A549 (cell line): ENCODE measurements at regions not wholly inside any gene's neighbourhood (a gene's known extent, or its start where the extent isn't known, plus 50 kb on each side); places are given as distances from the start of the nearest gene placed in this dataset.

Source experiments
- ATAC-seq, 2 experiments: fragments of 200-7000 bp in 1 of 2; fragments of >200 bp in 1 of 2; cut with Nextera tagmentation in 1 of 2; cut with Tn5 transposase in 1 of 2; 3 replicates each; pipeline versions ENCODE4 v1.8.0 to v1.9.1; 2018 to 2020; ENCODE audit warnings: mild to moderate bottlenecking in 1 of 2, moderate library complexity in 1 of 2
- CTCF ChIA-PET: fragments of 300-600 bp; sonication (Branson Sonifier 250); formaldehyde crosslinking; extraction: SDS; loops from one replicate; lab custom pipeline; 2021; ENCODE audit warnings: antibody characterized with exemption, inconsistent platforms; lab: Yijun Ruan, JAX
- POLR2A ChIA-PET: fragments of 350-600 bp; formaldehyde crosslinking; extraction: SDS; loops from one replicate; lab custom pipeline; 2021; ENCODE audit warnings: antibody characterized with exemption, inconsistent platforms; lab: Yijun Ruan, JAX
- DNase-seq, 2 experiments: peaks; one replicate each; pipeline versions ENCODE4 v3.0.0 to v3.0.0-alpha.2; 2011 to 2016; ENCODE audit warnings: low read depth in 1 of 2, low spot score in 1 of 2
- FAIRE-seq: peaks from 2 replicates; lab custom pipeline; 2011; peaks lifted over from hg19 to GRCh38; lab: Jason Lieb, UNC
- H3K27ac ChIP-seq, 2 experiments: fragments of >200 bp; sonication (Bioruptor Twin); formaldehyde crosslinking; 3 replicates each; pipeline ENCODE4 v1.5.1; 2016 to 2017
- H3K4me1 ChIP-seq: fragments of >200 bp; sonication (Bioruptor Twin); formaldehyde crosslinking; 3 replicates; pipeline ENCODE4 v1.6.1; 2016
- H3K4me2 ChIP-seq: fragments of >200 bp; sonication (Bioruptor Twin); formaldehyde crosslinking; 3 replicates; pipeline ENCODE4 v1.6.1; 2016
- H3K4me3 ChIP-seq: fragments of >200 bp; sonication (Bioruptor Twin); formaldehyde crosslinking; 3 replicates; pipeline ENCODE4 v1.5.1; 2016
- H3K9me3 ChIP-seq: fragments of >200 bp; sonication (Bioruptor Twin); formaldehyde crosslinking; 3 replicates; pipeline ENCODE4 v1.6.1; 2016
- CHD2 ChIP-seq: fragments of 150-350 bp; IDR thresholded peaks from 2 replicates; pipeline ENCODE4 v1.6.1; 2014; ENCODE audit warnings: low read length; ENCODE audit not compliant: partially characterized antibody
- EP300 ChIP-seq, 2 experiments: fragments of >200 bp; sonication (Bioruptor Twin); formaldehyde crosslinking; IDR thresholded peaks; 2 replicates in 1 of 2; 3 replicates in 1 of 2; pipeline ENCODE4 v1.6.1; 2016 to 2017
- ESRRA ChIP-seq: fragments of 150-350 bp; IDR thresholded peaks from 2 replicates; pipeline ENCODE4 v1.6.1; 2014; ENCODE audit warnings: mild to moderate bottlenecking, low read length, borderline replicate concordance
- GATA3 ChIP-seq: IDR thresholded peaks from 2 replicates; pipeline ENCODE4 v1.6.1; 2012; ENCODE audit warnings: borderline replicate concordance
- HEYL ChIP-seq: fragments of 250-450 bp; sonication (Bioruptor Pico); IDR thresholded peaks from 2 replicates; pipeline ENCODE4 v1.8.0; 2021; ENCODE audit warnings: mild to moderate bottlenecking, moderate library complexity
- HOXA7 ChIP-seq: fragments of 250-450 bp; sonication (Bioruptor Pico); IDR thresholded peaks from 2 replicates; pipeline ENCODE4 v1.5.0; 2020; ENCODE audit warnings: mild to moderate bottlenecking, moderate library complexity
- MYC ChIP-seq: IDR thresholded peaks from 2 replicates; pipeline ENCODE4 v1.6.1; 2012; ENCODE audit warnings: mild to moderate bottlenecking, inconsistent platforms, low read length, improper control_type of control experiment, borderline replicate concordance
- NPAS2 ChIP-seq: fragments of 250-450 bp; sonication (Bioruptor Pico); IDR thresholded peaks from 2 replicates; pipeline ENCODE4 v1.8.0; 2022; ENCODE audit warnings: mild to moderate bottlenecking, moderate library complexity, borderline replicate concordance
- NR3C1 ChIP-seq: fragments of >200 bp; sonication (Bioruptor Twin); formaldehyde crosslinking; IDR thresholded peaks from 3 replicates; pipeline ENCODE4 v1.6.1; 2017
- PHF8 ChIP-seq: fragments of 200-600 bp; sonication (generic); IDR thresholded peaks from 2 replicates; pipeline ENCODE4 v1.6.1; 2016; ENCODE audit warnings: low read depth, mild to moderate bottlenecking, antibody characterized with exemption, moderate library complexity, borderline replicate concordance
- RAD21 ChIP-seq, 2 experiments: fragments of >200 bp in 1 of 2; sonication (Bioruptor Twin) in 1 of 2; formaldehyde crosslinking in 1 of 2; IDR thresholded peaks in 1 of 2; conservative IDR thresholded peaks in 1 of 2; 2 replicates in 1 of 2; 3 replicates in 1 of 2; pipeline ENCODE4 v1.6.1; 2012 to 2018; ENCODE audit warnings: inconsistent platforms in 1 of 2
- RCOR1 ChIP-seq: fragments of 150-350 bp; IDR thresholded peaks from 2 replicates; pipeline ENCODE4 v1.6.1; 2014; ENCODE audit warnings: antibody characterized with exemption, low read length, low read depth
- SMC3 ChIP-seq: fragments of >200 bp; sonication (Bioruptor Twin); formaldehyde crosslinking; IDR thresholded peaks from 3 replicates; pipeline ENCODE4 v1.6.1; 2018; ENCODE audit warnings: inconsistent platforms
- TFCP2L1 ChIP-seq: fragments of 250-450 bp; sonication (Bioruptor Pico); IDR thresholded peaks from 2 replicates; pipeline ENCODE4 v1.5.0; 2021; ENCODE audit warnings: mild to moderate bottlenecking
- ZFP36 ChIP-seq: fragments of 450-650 bp; IDR thresholded peaks from 2 replicates; pipeline ENCODE4 v1.6.1; 2014; ENCODE audit warnings: borderline replicate concordance; ENCODE audit not compliant: partially characterized antibody
- WGBS: methylation state at CpG from one replicate; pipeline ENCODE4 v1.1.6; 2017; ENCODE audit errors: missing lambda C conversion rate; 5-methylcytosine and 5-hydroxymethylcytosine counted together
- TF ChIP-seq, protein P1 (sequence below): fragments of >200 bp; sonication (Bioruptor Twin); formaldehyde crosslinking; IDR thresholded peaks from 3 replicates; pipeline ENCODE4 v1.6.1; 2016
- TF ChIP-seq, protein P2 (sequence below): fragments of 200-600 bp; sonication (generic); IDR thresholded peaks from 2 replicates; pipeline ENCODE4 v1.6.1; 2016; ENCODE audit warnings: antibody characterized with exemption, mild to moderate bottlenecking, moderate library complexity
- TF ChIP-seq, protein P3 (sequence below): fragments of 250-450 bp; sonication (Bioruptor Pico); IDR thresholded peaks from 2 replicates; pipeline ENCODE4 v1.5.0; 2021; ENCODE audit warnings: mild to moderate bottlenecking, moderate library complexity, borderline replicate concordance
- TF ChIP-seq, protein P4 (sequence below): fragments of 450-650 bp; IDR thresholded peaks from 2 replicates; pipeline ENCODE4 v1.6.1; 2014; ENCODE audit warnings: antibody characterized with exemption

DNA sequence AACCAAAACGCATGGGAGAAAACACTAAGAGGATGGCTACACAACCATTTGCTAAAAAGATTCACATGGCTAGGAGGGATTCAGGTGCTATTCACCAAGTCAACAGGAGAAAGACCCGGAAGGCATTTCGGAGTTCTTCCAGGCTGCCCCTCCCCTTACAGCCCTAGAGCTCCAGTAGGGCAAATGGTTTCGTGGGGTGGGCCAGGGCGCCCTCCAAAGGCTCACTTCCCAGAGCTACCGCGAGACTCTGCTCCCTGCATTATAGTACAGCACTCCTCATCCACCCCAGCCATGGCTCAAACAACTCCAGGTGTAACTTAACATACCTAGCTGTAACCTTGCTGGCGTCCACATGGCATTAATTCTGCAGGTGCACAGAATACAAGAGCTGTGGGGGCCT lies 179.7 kb downstream of the SLC39A8 start (continued):
- TF ChIP-seq ESRRA: no peak
- no peak for TF ChIP-seq HEYL (CRISPR knock-in tag)
- no peak for TF ChIP-seq TFCP2L1 (CRISPR knock-in tag)

DNA sequence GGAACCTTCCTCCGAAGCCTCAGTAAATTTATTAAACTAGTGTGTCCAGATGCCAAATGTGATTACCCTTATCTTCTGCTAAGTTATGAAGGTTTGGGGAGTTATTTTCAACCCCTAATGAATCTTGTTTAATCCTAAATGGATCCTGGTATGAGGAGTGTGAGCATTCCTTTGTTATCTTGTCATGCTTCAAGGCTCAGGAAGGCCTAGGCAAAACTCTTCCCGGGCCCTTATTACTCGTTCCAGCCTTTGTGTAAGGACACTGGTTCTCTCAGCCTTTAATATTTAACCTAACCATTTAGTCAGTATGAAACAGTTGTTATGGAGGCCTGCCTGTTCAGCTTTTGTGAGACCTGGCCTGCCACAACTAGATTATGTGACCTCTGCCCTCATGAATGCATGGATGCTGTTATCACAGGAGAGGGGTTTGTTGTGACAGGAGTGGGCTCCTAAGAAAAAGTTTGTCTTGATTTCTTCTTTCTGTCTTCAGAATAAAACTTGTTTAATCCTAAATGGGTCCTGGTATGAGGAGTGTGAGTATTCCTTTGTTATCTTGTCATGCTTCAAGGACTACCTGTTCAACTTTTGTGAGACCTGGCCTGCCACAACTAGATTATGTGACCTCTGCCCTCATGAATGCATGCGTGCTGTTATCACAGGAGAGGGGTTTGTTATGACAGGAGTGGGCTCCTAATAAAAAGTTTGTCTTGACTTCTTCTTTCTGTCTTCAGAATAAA lies 181.7 kb downstream of the SLC39A8 start:
- CTCF ChIA-PET: no interaction called here
- Histone ChIP-seq H3K4me2 (no peak overlapping the region), H3K4me3 (no peak overlapping the region), H3K27ac (no peak overlapping the region), H3K9me3 (no peaks in the 10 kb centered on the region)
- DNase-seq (no peak), ATAC-seq (no peak), FAIRE-seq (no peak)
- POLR2A ChIA-PET: no interaction called here
- no peak for TF ChIP-seq CHD2
- TF ChIP-seq, protein P1, sequence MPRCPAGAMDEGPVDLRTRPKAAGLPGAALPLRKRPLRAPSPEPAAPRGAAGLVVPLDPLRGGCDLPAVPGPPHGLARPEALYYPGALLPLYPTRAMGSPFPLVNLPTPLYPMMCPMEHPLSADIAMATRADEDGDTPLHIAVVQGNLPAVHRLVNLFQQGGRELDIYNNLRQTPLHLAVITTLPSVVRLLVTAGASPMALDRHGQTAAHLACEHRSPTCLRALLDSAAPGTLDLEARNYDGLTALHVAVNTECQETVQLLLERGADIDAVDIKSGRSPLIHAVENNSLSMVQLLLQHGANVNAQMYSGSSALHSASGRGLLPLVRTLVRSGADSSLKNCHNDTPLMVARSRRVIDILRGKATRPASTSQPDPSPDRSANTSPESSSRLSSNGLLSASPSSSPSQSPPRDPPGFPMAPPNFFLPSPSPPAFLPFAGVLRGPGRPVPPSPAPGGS: no peak
- no peak for TF ChIP-seq HEYL (CRISPR knock-in tag)
- no peak for TF ChIP-seq ZFP36
- no peak for TF ChIP-seq RCOR1
- TF ChIP-seq, protein P2, sequence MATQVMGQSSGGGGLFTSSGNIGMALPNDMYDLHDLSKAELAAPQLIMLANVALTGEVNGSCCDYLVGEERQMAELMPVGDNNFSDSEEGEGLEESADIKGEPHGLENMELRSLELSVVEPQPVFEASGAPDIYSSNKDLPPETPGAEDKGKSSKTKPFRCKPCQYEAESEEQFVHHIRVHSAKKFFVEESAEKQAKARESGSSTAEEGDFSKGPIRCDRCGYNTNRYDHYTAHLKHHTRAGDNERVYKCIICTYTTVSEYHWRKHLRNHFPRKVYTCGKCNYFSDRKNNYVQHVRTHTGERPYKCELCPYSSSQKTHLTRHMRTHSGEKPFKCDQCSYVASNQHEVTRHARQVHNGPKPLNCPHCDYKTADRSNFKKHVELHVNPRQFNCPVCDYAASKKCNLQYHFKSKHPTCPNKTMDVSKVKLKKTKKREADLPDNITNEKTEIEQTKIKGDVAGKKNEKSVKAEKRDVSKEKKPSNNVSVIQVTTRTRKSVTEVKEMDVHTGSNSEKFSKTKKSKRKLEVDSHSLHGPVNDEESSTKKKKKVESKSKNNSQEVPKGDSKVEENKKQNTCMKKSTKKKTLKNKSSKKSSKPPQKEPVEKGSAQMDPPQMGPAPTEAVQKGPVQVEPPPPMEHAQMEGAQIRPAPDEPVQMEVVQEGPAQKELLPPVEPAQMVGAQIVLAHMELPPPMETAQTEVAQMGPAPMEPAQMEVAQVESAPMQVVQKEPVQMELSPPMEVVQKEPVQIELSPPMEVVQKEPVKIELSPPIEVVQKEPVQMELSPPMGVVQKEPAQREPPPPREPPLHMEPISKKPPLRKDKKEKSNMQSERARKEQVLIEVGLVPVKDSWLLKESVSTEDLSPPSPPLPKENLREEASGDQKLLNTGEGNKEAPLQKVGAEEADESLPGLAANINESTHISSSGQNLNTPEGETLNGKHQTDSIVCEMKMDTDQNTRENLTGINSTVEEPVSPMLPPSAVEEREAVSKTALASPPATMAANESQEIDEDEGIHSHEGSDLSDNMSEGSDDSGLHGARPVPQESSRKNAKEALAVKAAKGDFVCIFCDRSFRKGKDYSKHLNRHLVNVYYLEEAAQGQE: no peak
- TF ChIP-seq HOXA7 (CRISPR knock-in tag): no peak
- no peak for TF ChIP-seq SMC3
- TF ChIP-seq, all 56 proteins: peak for 0
- WGBS: 67% methylated on average over 4 of the region's 4 CpGs
- H3K4me1 ChIP-seq: no peaks in the 10 kb centered on the region

DNA sequence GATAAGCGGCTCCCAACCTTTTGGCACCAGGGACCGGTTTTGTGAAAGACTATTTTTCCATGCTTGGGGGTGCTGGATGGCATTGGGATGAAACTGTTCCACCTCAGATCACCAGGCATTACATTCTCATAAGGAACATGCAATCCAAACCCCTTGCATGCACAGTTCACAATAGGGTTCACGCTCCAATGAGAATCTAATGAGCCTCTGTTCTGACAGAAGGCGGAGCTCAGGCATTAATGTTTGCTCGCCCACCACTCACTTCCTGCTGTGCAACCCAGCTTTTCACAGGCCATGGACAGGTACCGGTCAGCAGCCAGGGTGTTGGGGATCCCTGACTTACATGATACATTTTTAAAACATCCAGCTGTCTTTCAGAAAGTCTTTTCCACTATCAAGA lies 187.3 kb downstream of the SLC39A8 start:
- H3K4me1 ChIP-seq: no peaks in the 10 kb centered on the region
- POLR2A ChIA-PET: no interaction called here
- no peak for ATAC-seq

DNA sequence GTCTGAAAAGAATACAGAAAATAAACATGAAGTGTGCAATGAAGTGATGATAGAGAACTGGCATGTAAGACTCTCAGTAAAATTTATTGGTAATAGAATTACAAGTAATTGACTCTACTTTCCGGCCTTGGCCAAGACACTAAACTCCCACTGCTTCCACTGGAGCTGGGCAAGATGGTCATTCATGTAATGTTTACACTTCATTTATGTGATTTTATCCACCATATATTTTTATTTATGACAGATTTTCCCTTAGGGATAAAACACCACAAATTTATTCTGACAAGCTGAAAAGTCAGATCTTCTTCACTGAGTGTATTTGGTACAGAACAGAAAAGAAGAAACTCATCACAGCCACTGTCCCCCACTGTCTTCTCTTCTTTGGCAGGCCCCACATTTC lies 191.9 kb downstream of the SLC39A8 start:
- Histone ChIP-seq H3K27ac (no peak overlapping the region), H3K4me2 (no peak overlapping the region), H3K4me1 (no peaks in the 10 kb centered on the region), H3K9me3 (no peaks in the 10 kb centered on the region), H3K4me3 (no peak overlapping the region)
- ATAC-seq: no peak
- TF ChIP-seq NR3C1 (no peak), GATA3 (no peak), NPAS2 (CRISPR knock-in tag) (no peak), HOXA7 (CRISPR knock-in tag) (no peak), MYC (no peak), HEYL (CRISPR knock-in tag) (no peak), RAD21 (conservative IDR thresholded peaks at IDR 0.05 in 1 of 2, IDR thresholded peaks at IDR 0.05 in 1 of 2) (no peak), PHF8 (no peak)
- TF ChIP-seq, protein P3, sequence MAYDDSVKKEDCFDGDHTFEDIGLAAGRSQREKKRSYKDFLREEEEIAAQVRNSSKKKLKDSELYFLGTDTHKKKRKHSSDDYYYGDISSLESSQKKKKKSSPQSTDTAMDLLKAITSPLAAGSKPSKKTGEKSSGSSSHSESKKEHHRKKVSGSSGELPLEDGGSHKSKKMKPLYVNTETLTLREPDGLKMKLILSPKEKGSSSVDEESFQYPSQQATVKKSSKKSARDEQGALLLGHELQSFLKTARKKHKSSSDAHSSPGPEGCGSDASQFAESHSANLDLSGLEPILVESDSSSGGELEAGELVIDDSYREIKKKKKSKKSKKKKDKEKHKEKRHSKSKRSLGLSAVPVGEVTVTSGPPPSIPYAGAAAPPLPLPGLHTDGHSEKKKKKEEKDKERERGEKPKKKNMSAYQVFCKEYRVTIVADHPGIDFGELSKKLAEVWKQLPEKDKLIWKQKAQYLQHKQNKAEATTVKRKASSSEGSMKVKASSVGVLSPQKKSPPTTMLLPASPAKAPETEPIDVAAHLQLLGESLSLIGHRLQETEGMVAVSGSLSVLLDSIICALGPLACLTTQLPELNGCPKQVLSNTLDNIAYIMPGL (CRISPR knock-in tag): no peak
- ChIA-PET POLR2A (no interaction called here), CTCF (no interaction called here)
- FAIRE-seq: no peak
- 87% methylated on average over 1 of the region's 1 CpG for WGBS
- DNase-seq: no peak

More for the DNA sequence above, 187.3 kb downstream of the SLC39A8 start:
- Histone ChIP-seq H3K4me3 (no peak overlapping the region), H3K4me2 (no peak overlapping the region), H3K9me3 (no peaks in the 10 kb centered on the region), H3K27ac (no peak overlapping the region)
- no peak for FAIRE-seq
- DNase-seq: no peak
- WGBS: 95% methylated on average over 6 of the region's 6 CpGs
- CTCF ChIA-PET: no interaction called here
- TF ChIP-seq GATA3: no peak
- TF ChIP-seq, protein P4, sequence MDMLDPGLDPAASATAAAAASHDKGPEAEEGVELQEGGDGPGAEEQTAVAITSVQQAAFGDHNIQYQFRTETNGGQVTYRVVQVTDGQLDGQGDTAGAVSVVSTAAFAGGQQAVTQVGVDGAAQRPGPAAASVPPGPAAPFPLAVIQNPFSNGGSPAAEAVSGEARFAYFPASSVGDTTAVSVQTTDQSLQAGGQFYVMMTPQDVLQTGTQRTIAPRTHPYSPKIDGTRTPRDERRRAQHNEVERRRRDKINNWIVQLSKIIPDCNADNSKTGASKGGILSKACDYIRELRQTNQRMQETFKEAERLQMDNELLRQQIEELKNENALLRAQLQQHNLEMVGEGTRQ: no peak
- no peak for TF ChIP-seq EP300 (IDR thresholded peaks at IDR 0.05)
- TF ChIP-seq TFCP2L1 (CRISPR knock-in tag): no peak
- TF ChIP-seq SMC3: no peak
